H1 (cell line): ENCODE measurements at regions not wholly inside any gene's neighbourhood (a gene's known extent, or its start where the extent isn't known, plus 50 kb on each side); places are given as distances from the start of the nearest gene placed in this dataset.

Experiments used
- EGR1 ChIP-seq: IDR thresholded peaks from 2 replicates; pipeline ENCODE4 v1.6.1; 2011; ENCODE audit warnings: low read depth, low read length, borderline replicate concordance
- EP300 ChIP-seq, 2 experiments: IDR thresholded peaks; 1 replicate in 1 of 2; 2 replicates in 1 of 2; pipeline ENCODE4 v1.6.1; 2011 to 2012; ENCODE audit warnings: low read depth in 2 of 2, low read length in 2 of 2, mild to moderate bottlenecking in 2 of 2, borderline replicate concordance in 1 of 2, inconsistent platforms in 1 of 2, moderate library complexity in 1 of 2
- MAFK ChIP-seq: IDR thresholded peaks from 2 replicates; pipeline ENCODE4 v1.6.1; 2012; ENCODE audit warnings: low read depth, mild to moderate bottlenecking, improper control_type of control experiment, low read length
- MAX ChIP-seq: IDR thresholded peaks from 2 replicates; pipeline ENCODE4 v1.6.1; 2012; ENCODE audit warnings: inconsistent platforms
- NANOG ChIP-seq: IDR thresholded peaks from 2 replicates; pipeline ENCODE4 v1.6.1; 2011; ENCODE audit warnings: low read length, low read depth, mild to moderate bottlenecking, inconsistent platforms; ENCODE audit not compliant: insufficient read depth, poor library complexity, severe bottlenecking
- NRF1 ChIP-seq: IDR thresholded peaks from 2 replicates; pipeline ENCODE4 v1.6.1; 2011; ENCODE audit warnings: mild to moderate bottlenecking, low read depth, low read length, improper control_type of control experiment
- POLR2AphosphoS5 ChIP-seq: IDR thresholded peaks from 2 replicates; pipeline ENCODE4 v1.6.1; 2011; ENCODE audit warnings: low read depth, low read length
- POU5F1 ChIP-seq: IDR thresholded peaks from 2 replicates; pipeline ENCODE4 v1.6.1; 2011; ENCODE audit warnings: low read depth, mild to moderate bottlenecking, low read length, moderate library complexity
- RNF2 ChIP-seq: fragments of 200-900, 300-1000 bp; sonication (generic); IDR thresholded peaks from 2 replicates; pipeline ENCODE4 v1.7.1; 2016; ENCODE audit warnings: borderline replicate concordance, low read depth, mild to moderate bottlenecking, antibody characterized with exemption, low read length; ENCODE audit not compliant: poor library complexity, severe bottlenecking; ENCODE audit errors: missing control alignments
- SIRT6 ChIP-seq: IDR thresholded peaks from one replicate; pipeline ENCODE4 v1.7.1; 2012; ENCODE audit warnings: low read length, inconsistent platforms
- SP1 ChIP-seq: IDR thresholded peaks from 2 replicates; pipeline ENCODE4 v1.6.1; 2011; ENCODE audit warnings: low read depth, low read length
- SRF ChIP-seq: IDR thresholded peaks from 2 replicates; pipeline ENCODE4 v1.6.1; 2011; ENCODE audit warnings: mild to moderate bottlenecking, low read depth, low read length, moderate library complexity
- TBP ChIP-seq: IDR thresholded peaks from 2 replicates; pipeline ENCODE4 v1.6.1; 2011; ENCODE audit warnings: low read depth, low read length, improper control_type of control experiment
- TCF12 ChIP-seq: IDR thresholded peaks from 2 replicates; pipeline ENCODE4 v1.6.1; 2011; ENCODE audit warnings: low read depth, mild to moderate bottlenecking, low read length

- TF ChIP-seq SRF (no peak), NRF1 (no peak), MAX (no peak), TCF12 (no peak), RNF2 (no peak), SP1 (0 out of 2 replicates have a peak, but pooled peaks have one; percentile 42), POU5F1 (no peak), EP300 (IDR thresholded peaks at IDR 0.05; ENCODE audit: borderline replicate concordance in 1 of 2, low read depth in 2 of 2, low read length in 2 of 2) (no peak), MAFK (no peak), NANOG (peak; percentile 80), POLR2AphosphoS5 (no peak), TBP (no peak), EGR1 (no peak), SIRT6 (no peak)
Measured at GRCh38 chr2:129757915-129758783, 221.3 kb upstream of the RAB6C start (continued).
